Neural cell (in vitro differentiated cells): ENCODE measurements at regions not wholly inside any gene's neighbourhood (a gene's known extent, or its start where the extent isn't known, plus 50 kb on each side); places are given as distances from the start of the nearest gene placed in this dataset.

Experiments
- H2AFZ ChIP-seq: fragments of 200-600, 300-800 bp; sonication (generic), shearing (Covaris generic); 2 replicates; pipeline ENCODE4 v1.6.0; 2014; ENCODE audit warnings: low read depth, mild to moderate bottlenecking, antibody characterized with exemption, low read length, moderate library complexity
- H3F3A ChIP-seq: fragments of 200-600 bp; shearing (Covaris generic); 2 replicates; pipeline ENCODE4 v1.6.1; 2016; ENCODE audit warnings: mild to moderate bottlenecking, moderate library complexity, mixed read lengths, antibody characterized with exemption, low read length; ENCODE audit not compliant: insufficient read depth, poor library complexity, severe bottlenecking
- H3K27ac ChIP-seq: fragments of 200-600, 300-800 bp; sonication (generic), shearing (Covaris generic); 2 replicates; pipeline ENCODE4 v1.5.1; 2014; ENCODE audit warnings: mild to moderate bottlenecking, low read length, moderate library complexity
- H3K27me3 ChIP-seq: fragments of 300-800, 200-600 bp; sonication (generic), shearing (Covaris generic); 2 replicates; pipeline ENCODE4 v1.6.0; 2014; ENCODE audit warnings: mild to moderate bottlenecking, low read depth, low read length, moderate library complexity; ENCODE audit not compliant: insufficient read depth
- H3K36me3 ChIP-seq: fragments of 300-800, 200-600 bp; sonication (generic), shearing (Covaris generic); 2 replicates; pipeline ENCODE4 v1.5.1; 2014; ENCODE audit warnings: mild to moderate bottlenecking, antibody characterized with exemption, low read length, moderate library complexity; ENCODE audit not compliant: insufficient read depth
- H3K4me2 ChIP-seq: fragments of 300-800, 200-600 bp; sonication (generic), shearing (Covaris generic); 2 replicates; pipeline ENCODE4 v1.6.0; 2014; ENCODE audit warnings: mild to moderate bottlenecking, low read length
- H3K4me3 ChIP-seq: fragments of 300-800, 200-600 bp; sonication (generic), shearing (Covaris generic); 2 replicates; pipeline ENCODE4 v1.5.1; 2014; ENCODE audit warnings: mild to moderate bottlenecking, low read length, moderate library complexity
- H3K79me2 ChIP-seq: fragments of 200-600 bp; shearing (Covaris generic); replicated peaks from 2 replicates; pipeline ENCODE4 v1.6.0; 2014; ENCODE audit warnings: mild to moderate bottlenecking, low read length, moderate library complexity; ENCODE audit not compliant: insufficient read depth
- H3K9ac ChIP-seq: fragments of 300-800, 200-600 bp; sonication (generic), shearing (Covaris generic); 2 replicates; pipeline ENCODE4 v1.6.1; 2016; ENCODE audit warnings: mild to moderate bottlenecking, low read length, mixed read lengths
- H3K9me2 ChIP-seq: fragments of 200-600 bp; shearing (Covaris generic); 2 replicates; pipeline ENCODE4 v1.6.1; 2016; ENCODE audit warnings: mild to moderate bottlenecking, low read length, mixed read lengths; ENCODE audit not compliant: insufficient read depth
- H3K9me3 ChIP-seq: fragments of 200-600, 300-800 bp; sonication (generic), shearing (Covaris generic); 2 replicates; pipeline ENCODE4 v1.6.1; 2016; ENCODE audit warnings: mild to moderate bottlenecking, mixed run types, low read length, moderate library complexity, mixed read lengths
- H4K20me1 ChIP-seq: fragments of 200-600 bp; shearing (Covaris generic); 2 replicates; pipeline ENCODE4 v1.6.1; 2016; ENCODE audit warnings: mild to moderate bottlenecking, mixed run types; ENCODE audit not compliant: insufficient read depth
- CTCF ChIP-seq: fragments of 450-650 bp; IDR thresholded peaks from 2 replicates; pipeline ENCODE4 v1.5.1; 2014; ENCODE audit warnings: antibody characterized with exemption, mild to moderate bottlenecking, moderate library complexity; ENCODE audit not compliant: poor library complexity, severe bottlenecking
- EP300 ChIP-seq: fragments of 450-650 bp; conservative IDR thresholded peaks from 2 replicates; pipeline ENCODE4 v1.6.1; 2014; ENCODE audit warnings: antibody characterized with exemption, mild to moderate bottlenecking, moderate library complexity; ENCODE audit not compliant: poor library complexity, severe bottlenecking
- EZH2 ChIP-seq: fragments of 200-600, 300-800 bp; shearing (Covaris generic), sonication (generic); IDR thresholded peaks from 2 replicates; pipeline ENCODE4 v1.6.1; 2014; ENCODE audit warnings: antibody characterized with exemption, low read length, borderline replicate concordance, mild to moderate bottlenecking; ENCODE audit not compliant: insufficient read depth, poor library complexity, severe bottlenecking
- MXI1 ChIP-seq: fragments of 450-650 bp; conservative IDR thresholded peaks from 2 replicates; pipeline ENCODE4 v1.6.1; 2014; ENCODE audit warnings: antibody characterized with exemption, mild to moderate bottlenecking; ENCODE audit not compliant: poor library complexity, severe bottlenecking
- POLR2AphosphoS5 ChIP-seq: IDR thresholded peaks from 2 replicates; pipeline ENCODE4 v1.6.1; 2012
- RAD21 ChIP-seq: fragments of 450-650 bp; conservative IDR thresholded peaks from 2 replicates; pipeline ENCODE4 v1.6.1; 2014; ENCODE audit warnings: antibody characterized with exemption, mild to moderate bottlenecking, moderate library complexity
- SMC3 ChIP-seq: fragments of 450-650 bp; conservative IDR thresholded peaks from 2 replicates; pipeline ENCODE4 v1.6.1; 2014; ENCODE audit warnings: antibody characterized with exemption, mild to moderate bottlenecking, moderate library complexity; ENCODE audit not compliant: poor library complexity
- TAF1 ChIP-seq: IDR thresholded peaks from 2 replicates; pipeline ENCODE4 v1.6.1; 2012; ENCODE audit warnings: low read depth
- TF ChIP-seq, protein P1 (sequence below): IDR thresholded peaks from 2 replicates; pipeline ENCODE4 v1.6.1; 2012; ENCODE audit warnings: borderline replicate concordance

DNA sequence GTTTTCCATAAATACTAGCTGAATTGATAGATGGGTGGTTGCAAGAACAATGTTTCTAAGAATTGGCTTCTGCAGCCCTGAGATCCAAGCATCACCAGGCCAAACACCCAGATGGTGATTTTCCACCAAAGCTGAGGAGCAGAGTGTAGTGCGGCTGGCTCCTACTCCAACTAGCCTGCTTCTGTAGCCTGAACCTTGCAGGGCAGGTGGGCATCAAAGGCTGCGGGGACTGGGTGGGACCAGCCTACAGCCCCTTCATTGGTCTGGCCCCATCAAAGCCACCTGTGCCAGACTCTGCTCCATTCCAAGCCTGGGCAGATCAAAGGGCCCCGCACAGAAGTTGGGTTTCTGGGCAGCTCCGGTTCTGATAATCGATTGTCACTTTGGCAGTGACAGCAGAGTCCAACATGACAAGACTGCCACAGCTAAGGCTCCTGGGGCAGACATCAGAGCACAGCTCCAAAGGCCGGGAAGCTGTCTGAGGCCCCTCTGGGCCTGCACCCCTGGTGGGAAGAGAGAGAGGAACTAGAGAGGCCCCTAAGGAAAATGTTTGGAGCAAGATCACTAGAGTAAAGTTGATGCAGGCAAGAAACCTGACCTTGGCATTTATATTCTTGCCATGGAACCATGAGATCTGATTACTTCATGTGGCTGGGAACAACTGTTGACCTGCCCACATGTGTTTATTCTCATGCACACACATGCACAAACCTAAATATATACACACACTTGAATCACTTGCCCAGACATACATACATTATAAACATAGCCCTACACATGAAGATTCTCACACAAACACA, 582.9 kb downstream of the INSC start:
- Histone ChIP-seq H3K27me3 (no peaks in the 10 kb centered on the region), H3K4me3 (no peak overlapping the region), H3K9me3 (no peaks in the 10 kb centered on the region), H3K4me2 (no peak overlapping the region), H3K9me2 (no peaks in the 10 kb centered on the region), H3K79me2 (no peaks in the 10 kb centered on the region), H2AFZ (no peak overlapping the region), H3K36me3 (no peaks in the 10 kb centered on the region), H3F3A (no peaks in the 10 kb centered on the region), H4K20me1 (no peaks in the 10 kb centered on the region), H3K9ac (no peak overlapping the region), H3K27ac (no peak overlapping the region)
- TF ChIP-seq EZH2 (no peak), CTCF (no peak), SMC3 (no peak), MXI1 (no peak), RAD21 (no peak), TAF1 (no peak), POLR2AphosphoS5 (no peak), EP300 (no peak)
- TF ChIP-seq, protein P1, sequence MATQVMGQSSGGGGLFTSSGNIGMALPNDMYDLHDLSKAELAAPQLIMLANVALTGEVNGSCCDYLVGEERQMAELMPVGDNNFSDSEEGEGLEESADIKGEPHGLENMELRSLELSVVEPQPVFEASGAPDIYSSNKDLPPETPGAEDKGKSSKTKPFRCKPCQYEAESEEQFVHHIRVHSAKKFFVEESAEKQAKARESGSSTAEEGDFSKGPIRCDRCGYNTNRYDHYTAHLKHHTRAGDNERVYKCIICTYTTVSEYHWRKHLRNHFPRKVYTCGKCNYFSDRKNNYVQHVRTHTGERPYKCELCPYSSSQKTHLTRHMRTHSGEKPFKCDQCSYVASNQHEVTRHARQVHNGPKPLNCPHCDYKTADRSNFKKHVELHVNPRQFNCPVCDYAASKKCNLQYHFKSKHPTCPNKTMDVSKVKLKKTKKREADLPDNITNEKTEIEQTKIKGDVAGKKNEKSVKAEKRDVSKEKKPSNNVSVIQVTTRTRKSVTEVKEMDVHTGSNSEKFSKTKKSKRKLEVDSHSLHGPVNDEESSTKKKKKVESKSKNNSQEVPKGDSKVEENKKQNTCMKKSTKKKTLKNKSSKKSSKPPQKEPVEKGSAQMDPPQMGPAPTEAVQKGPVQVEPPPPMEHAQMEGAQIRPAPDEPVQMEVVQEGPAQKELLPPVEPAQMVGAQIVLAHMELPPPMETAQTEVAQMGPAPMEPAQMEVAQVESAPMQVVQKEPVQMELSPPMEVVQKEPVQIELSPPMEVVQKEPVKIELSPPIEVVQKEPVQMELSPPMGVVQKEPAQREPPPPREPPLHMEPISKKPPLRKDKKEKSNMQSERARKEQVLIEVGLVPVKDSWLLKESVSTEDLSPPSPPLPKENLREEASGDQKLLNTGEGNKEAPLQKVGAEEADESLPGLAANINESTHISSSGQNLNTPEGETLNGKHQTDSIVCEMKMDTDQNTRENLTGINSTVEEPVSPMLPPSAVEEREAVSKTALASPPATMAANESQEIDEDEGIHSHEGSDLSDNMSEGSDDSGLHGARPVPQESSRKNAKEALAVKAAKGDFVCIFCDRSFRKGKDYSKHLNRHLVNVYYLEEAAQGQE: no peak

- H3F3A ChIP-seq: no peaks in the 10 kb centered on the region
- H3K9me3 ChIP-seq: no peaks in the 10 kb centered on the region
- H3K9ac ChIP-seq: no peak overlapping the region
- no peak overlapping the region for H3K27ac ChIP-seq
- H3K36me3 ChIP-seq: no peaks in the 10 kb centered on the region
- H3K9me2 ChIP-seq: no peaks in the 10 kb centered on the region
- H3K4me3 ChIP-seq: no peak overlapping the region
- H3K4me2 ChIP-seq: no peak overlapping the region
- no peaks in the 10 kb centered on the region for H3K79me2 ChIP-seq
- no peaks in the 10 kb centered on the region for H4K20me1 ChIP-seq
- TF ChIP-seq EP300 (no peak), TAF1 (no peak), SMC3 (no peak), POLR2AphosphoS5 (no peak), EZH2 (no peak), RAD21 (no peak), CTCF (no peak), MXI1 (no peak)
- TF ChIP-seq, protein P1: no peak
- no peaks in the 10 kb centered on the region for H3K27me3 ChIP-seq
- H2AFZ ChIP-seq: no peak overlapping the region
These were observed 584.1 kb downstream of the INSC start for GRCh38 chr11:15698855-15699254.
